Hippocampal formation (tissue), 2 donors: ENCODE measurements at regions not wholly inside any gene's neighbourhood (a gene's known extent, or its start where the extent isn't known, plus 50 kb on each side); places are given as distances from the start of the nearest gene placed in this dataset.
A peak's percentile ranks its signal among the peaks of the same experiment; 100 is the strongest.

Experiments used
- DNase-seq, 2 donors: peaks; one replicate each; lab custom pipeline; 2025; lab: John Stamatoyannopoulos, UW

GRCh38 chr7:1286946-1287645 lies 54.4 kb downstream of the UNCX start:
- DNase-seq = no peak

- DNase-seq = no peak
These were observed 55.1 kb downstream of the UNCX start for GRCh38 chr7:1287752-1288201.

- no peak for DNase-seq
These were observed 55.8 kb downstream of the UNCX start for GRCh38 chr7:1288390-1288995.

- DNase-seq = no peak
These were observed 56.4 kb downstream of the UNCX start for GRCh38 chr7:1288996-1289551.

GRCh38 chr7:1289666-1290025 lies 57.0 kb downstream of the UNCX start:
- no peak for DNase-seq

GRCh38 chr7:1290026-1290678 lies 57.5 kb downstream of the UNCX start:
- DNase-seq = peak; percentile 41 to 76

GRCh38 chr7:1290679-1291356 lies 58.1 kb downstream of the UNCX start:
- no peak for DNase-seq

- no peak for DNase-seq
These were observed 58.7 kb downstream of the UNCX start for GRCh38 chr7:1291357-1291689.

- DNase-seq = no peak
These were observed 59.4 kb downstream of the UNCX start for GRCh38 chr7:1291845-1292765.

- no peak for DNase-seq
These were observed 60.5 kb downstream of the UNCX start for GRCh38 chr7:1292972-1293830.

- DNase-seq = no peak
These were observed 61.3 kb downstream of the UNCX start for GRCh38 chr7:1293950-1294411.

GRCh38 chr7:1295776-1296355 lies 63.2 kb downstream of the UNCX start:
- no peak for DNase-seq

- DNase-seq = no peak
These were observed 63.8 kb downstream of the UNCX start for GRCh38 chr7:1296356-1296981.

- DNase-seq = no peak
These were observed 64.6 kb downstream of the UNCX start for GRCh38 chr7:1297017-1297960.

GRCh38 chr7:1298051-1298930 lies 65.6 kb downstream of the UNCX start:
- DNase-seq = no peak

GRCh38 chr7:1298931-1299885 lies 66.5 kb downstream of the UNCX start:
- no peak for DNase-seq
